MM.1S (cell line): ENCODE measurements at regions not wholly inside any gene's neighbourhood (a gene's known extent, or its start where the extent isn't known, plus 50 kb on each side); places are given as distances from the start of the nearest gene placed in this dataset.

Experiments used
- CTCF ChIP-seq: fragments of 300-600 bp; sonication (generic); IDR thresholded peaks from 2 replicates; pipeline ENCODE4 v1.5.1; 2016; ENCODE audit warnings: antibody characterized with exemption, low read length, mixed read lengths
- EZH2 ChIP-seq: fragments of 300-600 bp; sonication (generic); optimal IDR thresholded peaks from 2 replicates; pipeline ENCODE3; 2017; ENCODE audit warnings: low read depth, mild to moderate bottlenecking, antibody characterized with exemption, low read length, mixed read lengths
- EZH2phosphoT487 ChIP-seq: fragments of 300-600 bp; sonication (generic); IDR thresholded peaks from 2 replicates; pipeline ENCODE4 v1.6.1; 2018; ENCODE audit warnings: antibody characterized with exemption, low read length

DNA sequence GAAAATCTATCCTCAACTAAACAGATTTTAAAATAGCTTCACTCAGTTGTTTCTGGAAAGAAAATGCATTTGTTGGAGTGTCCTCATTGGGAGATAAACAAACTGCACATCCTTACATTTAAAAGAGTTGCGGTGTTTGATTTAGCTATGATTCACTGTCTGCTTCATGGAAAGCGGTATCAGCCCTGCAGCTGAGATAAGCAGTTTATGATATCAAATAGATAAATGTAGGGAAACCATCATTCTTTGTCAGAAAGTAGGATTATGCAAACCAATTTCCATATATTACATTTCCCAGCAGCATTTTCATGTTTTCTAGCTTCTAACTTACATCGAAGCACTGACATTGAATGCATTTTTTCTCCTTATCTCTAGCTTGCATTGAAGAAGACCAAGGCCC lies 698.9 kb downstream of the DIPK2A start:
- TF ChIP-seq EZH2phosphoT487 (no peak), CTCF (no peak), EZH2 (no peak)
